ENCODE measurements at regions not wholly inside any gene's neighbourhood (a gene's known extent, or its start where the extent isn't known, plus 50 kb on each side); places are given as distances from the start of the nearest gene placed in this dataset.

GRCh38 chr6:963456-963855 is 270.5 kb upstream of the EXOC2 start:
- TF ChIP-seq CTCF (IDR thresholded peaks at IDR 0.05; ENCODE audit: low read depth, low read length, missing control alignments) = no peak
- Histone ChIP-seq H3K36me3 (replicated peaks) (no peaks in the 10 kb centered on the region), H3K27ac (no peak overlapping the region), H3K27me3 (replicated peaks) (no peaks in the 10 kb centered on the region), H3K4me3 (ENCODE audit: low read depth, low read length) (no peak overlapping the region)
- in situ Hi-C loops (cut with HindIII; ENCODE audit: low pct_ligation_motif_present, low sequenced_read_pairs) = no loop called here
- no peak for DNase-seq

- Histone ChIP-seq H3K36me3 (replicated peaks) (no peaks in the 10 kb centered on the region), H3K27me3 (replicated peaks) (no peaks in the 10 kb centered on the region), H3K27ac (no peak overlapping the region), H3K4me3 (ENCODE audit: low read depth, low read length) (no peak overlapping the region)
- no peak for DNase-seq
- no peak for TF ChIP-seq CTCF (IDR thresholded peaks at IDR 0.05; ENCODE audit: low read depth, low read length, missing control alignments)
- in situ Hi-C loops (cut with HindIII; ENCODE audit: low pct_ligation_motif_present, low sequenced_read_pairs) = no loop called here
Observed at GRCh38 chr6:961407-961960, 268.5 kb upstream of the EXOC2 start.

GRCh38 chr6:960356-960755 is 267.4 kb upstream of the EXOC2 start:
- Histone ChIP-seq H3K27me3 (replicated peaks) (no peaks in the 10 kb centered on the region), H3K27ac (no peak overlapping the region), H3K36me3 (replicated peaks) (no peaks in the 10 kb centered on the region), H3K4me3 (ENCODE audit: low read depth, low read length) (no peak overlapping the region)
- in situ Hi-C loops (cut with HindIII; ENCODE audit: low pct_ligation_motif_present, low sequenced_read_pairs) = no loop called here
- no peak for DNase-seq
- TF ChIP-seq CTCF (IDR thresholded peaks at IDR 0.05; ENCODE audit: low read depth, low read length, missing control alignments) = no peak

- Histone ChIP-seq H3K27me3 (replicated peaks) (no peaks in the 10 kb centered on the region), H3K36me3 (replicated peaks) (no peaks in the 10 kb centered on the region), H3K4me3 (ENCODE audit: low read depth, low read length) (no peak overlapping the region), H3K27ac (no peak overlapping the region)
- in situ Hi-C loops (cut with HindIII; ENCODE audit: low pct_ligation_motif_present, low sequenced_read_pairs) = no loop called here
- no peak for TF ChIP-seq CTCF (IDR thresholded peaks at IDR 0.05; ENCODE audit: low read depth, low read length, missing control alignments)
- DNase-seq = peak; percentile 74
Observed at GRCh38 chr6:958488-958887, 265.5 kb upstream of the EXOC2 start.

GRCh38 chr6:951399-952181 is 258.7 kb upstream of the EXOC2 start:
- Histone ChIP-seq H3K36me3 (replicated peaks) (no peaks in the 10 kb centered on the region), H3K27ac (no peak overlapping the region), H3K4me3 (ENCODE audit: low read depth, low read length) (no peak overlapping the region), H3K27me3 (replicated peaks) (no peaks in the 10 kb centered on the region)
- TF ChIP-seq CTCF (IDR thresholded peaks at IDR 0.05; ENCODE audit: low read depth, low read length, missing control alignments) = no peak
- in situ Hi-C loops (cut with HindIII; ENCODE audit: low pct_ligation_motif_present, low sequenced_read_pairs) = no loop called here
- DNase-seq = no peak
